ENCODE measurements at regions not wholly inside any gene's neighbourhood (a gene's known extent, or its start where the extent isn't known, plus 50 kb on each side); places are given as distances from the start of the nearest gene placed in this dataset.

DNA sequence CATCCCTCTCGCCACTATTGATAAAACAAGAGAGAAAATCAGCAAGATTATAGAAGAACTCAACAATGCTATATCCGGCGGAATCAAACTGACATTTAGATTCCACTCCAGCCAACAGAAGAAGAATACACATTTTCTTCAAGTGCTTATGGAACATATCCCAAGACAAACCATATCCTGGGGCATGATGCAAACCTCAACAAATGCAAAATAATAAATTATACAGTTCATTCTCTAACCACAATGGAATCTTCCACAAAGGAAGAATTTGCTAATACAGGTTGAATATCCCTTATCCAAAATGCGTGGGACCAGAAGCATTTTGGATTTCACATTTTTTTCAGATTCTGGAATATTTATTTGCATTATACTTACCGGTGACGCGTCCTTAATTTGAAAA, 51.4 kb upstream of the YPEL5 start:
- TF ChIP-seq POLR2AphosphoS5 (IDR thresholded peaks at IDR 0.05; ENCODE audit: insufficient read depth in 1 of 2, low read depth in 1 of 2) (no peak), CTCF (IDR thresholded peaks at IDR 0.05) (no peak)
